ENCODE measurements at regions not wholly inside any gene's neighbourhood (a gene's known extent, or its start where the extent isn't known, plus 50 kb on each side); places are given as distances from the start of the nearest gene placed in this dataset.

GRCh38 chr15:35857567-35858226, 311.7 kb upstream of the DPH6 start:
- H3K4me3 ChIP-seq (ENCODE audit: low read depth in 2 of 2, low read length in 2 of 2), result no peak overlapping the region
- H3K9me3 ChIP-seq (ENCODE audit: control insufficient read depth, insufficient read depth, low read depth, low read length), result no peaks in the 10 kb centered on the region; the same call in 1 of the 2 replicates
- intact Hi-C loops (cut with micrococcal nuclease; ENCODE audit: unreplicated experiment), result no loop called here
- H3K27me3 ChIP-seq (ENCODE audit: control insufficient read depth, insufficient read depth, low read length), result no peaks in the 10 kb centered on the region
- no TSS peak for BruUV-seq (replicated peaks)
- ChIA-PET CTCF (no interaction called here), POLR2A (no interaction called here)
- no peak for ATAC-seq
- TF ChIP-seq SIN3A (IDR thresholded peaks at IDR 0.05; ENCODE audit: borderline replicate concordance, insufficient read depth, low read depth, low read length), result no peak
- TF ChIP-seq, protein P1, sequence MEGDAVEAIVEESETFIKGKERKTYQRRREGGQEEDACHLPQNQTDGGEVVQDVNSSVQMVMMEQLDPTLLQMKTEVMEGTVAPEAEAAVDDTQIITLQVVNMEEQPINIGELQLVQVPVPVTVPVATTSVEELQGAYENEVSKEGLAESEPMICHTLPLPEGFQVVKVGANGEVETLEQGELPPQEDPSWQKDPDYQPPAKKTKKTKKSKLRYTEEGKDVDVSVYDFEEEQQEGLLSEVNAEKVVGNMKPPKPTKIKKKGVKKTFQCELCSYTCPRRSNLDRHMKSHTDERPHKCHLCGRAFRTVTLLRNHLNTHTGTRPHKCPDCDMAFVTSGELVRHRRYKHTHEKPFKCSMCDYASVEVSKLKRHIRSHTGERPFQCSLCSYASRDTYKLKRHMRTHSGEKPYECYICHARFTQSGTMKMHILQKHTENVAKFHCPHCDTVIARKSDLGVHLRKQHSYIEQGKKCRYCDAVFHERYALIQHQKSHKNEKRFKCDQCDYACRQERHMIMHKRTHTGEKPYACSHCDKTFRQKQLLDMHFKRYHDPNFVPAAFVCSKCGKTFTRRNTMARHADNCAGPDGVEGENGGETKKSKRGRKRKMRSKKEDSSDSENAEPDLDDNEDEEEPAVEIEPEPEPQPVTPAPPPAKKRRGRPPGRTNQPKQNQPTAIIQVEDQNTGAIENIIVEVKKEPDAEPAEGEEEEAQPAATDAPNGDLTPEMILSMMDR (IDR thresholded peaks at IDR 0.05), result no peak; the same call in 1 of the 2 replicates
- TF ChIP-seq POLR2AphosphoS5 (IDR thresholded peaks at IDR 0.05; ENCODE audit: low read depth, low read length), result no peak
- TF ChIP-seq, protein P2, sequence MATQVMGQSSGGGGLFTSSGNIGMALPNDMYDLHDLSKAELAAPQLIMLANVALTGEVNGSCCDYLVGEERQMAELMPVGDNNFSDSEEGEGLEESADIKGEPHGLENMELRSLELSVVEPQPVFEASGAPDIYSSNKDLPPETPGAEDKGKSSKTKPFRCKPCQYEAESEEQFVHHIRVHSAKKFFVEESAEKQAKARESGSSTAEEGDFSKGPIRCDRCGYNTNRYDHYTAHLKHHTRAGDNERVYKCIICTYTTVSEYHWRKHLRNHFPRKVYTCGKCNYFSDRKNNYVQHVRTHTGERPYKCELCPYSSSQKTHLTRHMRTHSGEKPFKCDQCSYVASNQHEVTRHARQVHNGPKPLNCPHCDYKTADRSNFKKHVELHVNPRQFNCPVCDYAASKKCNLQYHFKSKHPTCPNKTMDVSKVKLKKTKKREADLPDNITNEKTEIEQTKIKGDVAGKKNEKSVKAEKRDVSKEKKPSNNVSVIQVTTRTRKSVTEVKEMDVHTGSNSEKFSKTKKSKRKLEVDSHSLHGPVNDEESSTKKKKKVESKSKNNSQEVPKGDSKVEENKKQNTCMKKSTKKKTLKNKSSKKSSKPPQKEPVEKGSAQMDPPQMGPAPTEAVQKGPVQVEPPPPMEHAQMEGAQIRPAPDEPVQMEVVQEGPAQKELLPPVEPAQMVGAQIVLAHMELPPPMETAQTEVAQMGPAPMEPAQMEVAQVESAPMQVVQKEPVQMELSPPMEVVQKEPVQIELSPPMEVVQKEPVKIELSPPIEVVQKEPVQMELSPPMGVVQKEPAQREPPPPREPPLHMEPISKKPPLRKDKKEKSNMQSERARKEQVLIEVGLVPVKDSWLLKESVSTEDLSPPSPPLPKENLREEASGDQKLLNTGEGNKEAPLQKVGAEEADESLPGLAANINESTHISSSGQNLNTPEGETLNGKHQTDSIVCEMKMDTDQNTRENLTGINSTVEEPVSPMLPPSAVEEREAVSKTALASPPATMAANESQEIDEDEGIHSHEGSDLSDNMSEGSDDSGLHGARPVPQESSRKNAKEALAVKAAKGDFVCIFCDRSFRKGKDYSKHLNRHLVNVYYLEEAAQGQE (IDR thresholded peaks at IDR 0.05; ENCODE audit: insufficient read depth in 1 of 2, low read depth in 2 of 2, low read length in 1 of 2), result no peak
- TF ChIP-seq TCF7L2 (IDR thresholded peaks at IDR 0.05; ENCODE audit: low read depth, low read length), result no peak
- H3K27ac ChIP-seq (ENCODE audit: low read length), result no peak overlapping the region
- in situ Hi-C loops (cut with HindIII; ENCODE audit: low pct_unique_long_range_greater_than_20kb, low sequenced_read_pairs), result no loop called here
- H3K4me1 ChIP-seq (ENCODE audit: control insufficient read depth, insufficient read depth, low read length), result no peaks in the 10 kb centered on the region
- no peaks in the 10 kb centered on the region for H3K36me3 ChIP-seq (ENCODE audit: control insufficient read depth, insufficient read depth, low read length)
- no peak for DNase-seq (ENCODE audit: low read depth, low spot score)

- in situ Hi-C loops (cut with HindIII; ENCODE audit: low pct_unique_long_range_greater_than_20kb, low sequenced_read_pairs) (no loop called here), intact Hi-C loops (cut with micrococcal nuclease; ENCODE audit: unreplicated experiment) (no loop called here)
- Histone ChIP-seq H3K9me3 (ENCODE audit: control insufficient read depth, insufficient read depth, low read depth, low read length) (no peaks in the 10 kb centered on the region; the same call in 1 of the 2 replicates), H3K4me3 (ENCODE audit: low read depth in 2 of 2, low read length in 2 of 2) (no peak overlapping the region), H3K4me1 (ENCODE audit: control insufficient read depth, insufficient read depth, low read length) (no peaks in the 10 kb centered on the region), H3K27me3 (ENCODE audit: control insufficient read depth, insufficient read depth, low read length) (no peaks in the 10 kb centered on the region), H3K27ac (ENCODE audit: low read length) (no peak overlapping the region), H3K36me3 (ENCODE audit: control insufficient read depth, insufficient read depth, low read length) (no peaks in the 10 kb centered on the region)
- ChIA-PET POLR2A (no interaction called here), CTCF (no interaction called here)
- ATAC-seq (no peak), DNase-seq (ENCODE audit: low read depth, low spot score) (no peak)
- TF ChIP-seq, protein P2 (IDR thresholded peaks at IDR 0.05; ENCODE audit: insufficient read depth in 1 of 2, low read depth in 2 of 2, low read length in 1 of 2), result no peak
- TF ChIP-seq, protein P1 (IDR thresholded peaks at IDR 0.05), result no peak
- TF ChIP-seq SIN3A (IDR thresholded peaks at IDR 0.05; ENCODE audit: borderline replicate concordance, insufficient read depth, low read depth, low read length), result no peak
- no peak for TF ChIP-seq POLR2AphosphoS5 (IDR thresholded peaks at IDR 0.05; ENCODE audit: low read depth, low read length)
- no peak for TF ChIP-seq TCF7L2 (IDR thresholded peaks at IDR 0.05; ENCODE audit: low read depth, low read length)
- BruUV-seq (replicated peaks), result no TSS peak
Observed at GRCh38 chr15:35858707-35859106, 312.7 kb upstream of the DPH6 start.

All from Panc1 (cell line).